NCI-H526 treated with DMSO at 0.1 percent for 48 hours (cell line): ENCODE measurements at regions not wholly inside any gene's neighbourhood (a gene's known extent, or its start where the extent isn't known, plus 50 kb on each side); places are given as distances from the start of the nearest gene placed in this dataset.

Source experiments
- DNase-seq: peaks from one replicate; lab custom pipeline; 2025; lab: John Stamatoyannopoulos, UW

- no peak for DNase-seq
These were observed 395.3 kb downstream of the CD109 start for GRCh38 chr6:74091136-74091793.

- no peak for DNase-seq
These were observed 391.9 kb downstream of the CD109 start for GRCh38 chr6:74087899-74088298.

GRCh38 chr6:74075896-74076295 lies 379.9 kb downstream of the CD109 start:
- no peak for DNase-seq

- DNase-seq: no peak
These were observed 379.3 kb downstream of the CD109 start for GRCh38 chr6:74075323-74075722.

- no peak for DNase-seq
These were observed 378.6 kb downstream of the CD109 start for GRCh38 chr6:74074645-74075044.

- DNase-seq: no peak
These were observed 378.0 kb downstream of the CD109 start for GRCh38 chr6:74073999-74074398.

- no peak for DNase-seq
These were observed 377.4 kb downstream of the CD109 start for GRCh38 chr6:74073429-74073828.

- no peak for DNase-seq
These were observed 375.2 kb downstream of the CD109 start for GRCh38 chr6:74071214-74071613.

GRCh38 chr6:74070711-74071110 lies 374.7 kb downstream of the CD109 start:
- DNase-seq: no peak

GRCh38 chr6:74070091-74070490 lies 374.1 kb downstream of the CD109 start:
- DNase-seq: no peak

GRCh38 chr6:74069089-74069581 lies 373.1 kb downstream of the CD109 start:
- DNase-seq: no peak

GRCh38 chr6:74066168-74066871 lies 370.3 kb downstream of the CD109 start:
- no peak for DNase-seq

- no peak for DNase-seq
These were observed 369.7 kb downstream of the CD109 start for GRCh38 chr6:74065705-74066104.

GRCh38 chr6:74063391-74063790 lies 367.4 kb downstream of the CD109 start:
- no peak for DNase-seq

GRCh38 chr6:74061201-74061600 lies 365.2 kb downstream of the CD109 start:
- DNase-seq: no peak

- DNase-seq: no peak
These were observed 364.4 kb downstream of the CD109 start for GRCh38 chr6:74060354-74060753.

- no peak for DNase-seq
These were observed 362.6 kb downstream of the CD109 start for GRCh38 chr6:74058606-74059005.

GRCh38 chr6:74057326-74057725 lies 361.3 kb downstream of the CD109 start:
- DNase-seq: no peak

- no peak for DNase-seq
These were observed 358.2 kb downstream of the CD109 start for GRCh38 chr6:74054190-74054589.

GRCh38 chr6:74050921-74051320 lies 354.9 kb downstream of the CD109 start:
- DNase-seq: no peak

- DNase-seq: no peak
These were observed 352.4 kb downstream of the CD109 start for GRCh38 chr6:74048387-74048786.

- no peak for DNase-seq
These were observed 348.6 kb downstream of the CD109 start for GRCh38 chr6:74044417-74045096.

- no peak for DNase-seq
These were observed 345.4 kb downstream of the CD109 start for GRCh38 chr6:74041420-74041819.
